ENCODE measurements at regions not wholly inside any gene's neighbourhood (a gene's known extent, or its start where the extent isn't known, plus 50 kb on each side); places are given as distances from the start of the nearest gene placed in this dataset.

- no peak for TF ChIP-seq POLR2A (IDR thresholded peaks at IDR 0.05)
- no peak for TF ChIP-seq CTCF (IDR thresholded peaks at IDR 0.05)
Measured at GRCh38 chr16:66264311-66265047, 102.0 kb upstream of the CDH5 start.

Measured in breast epithelium (tissue), 3 donors.